HCT116 (cell line): ENCODE measurements at regions not wholly inside any gene's neighbourhood (a gene's known extent, or its start where the extent isn't known, plus 50 kb on each side); places are given as distances from the start of the nearest gene placed in this dataset.
"Not testable (repeated sequence)": the region's sequence is repeated elsewhere in the genome, so short reads cannot be mapped to it uniquely, and the experiment has no call there.

Experiments
- ATAC-seq: fragments of 200-7000 bp; cut with Tn5 transposase; 2 replicates; pipeline ENCODE4 v1.9.1; 2020; ENCODE audit warnings: mild to moderate bottlenecking, moderate library complexity
- BruUV-seq: library from RNA; stranded (reverse); fragments of 400-500 nt; replicated peaks from 2 replicates; lab custom pipeline; 2021; lab: Mats Ljungman, UMichigan
- CTCF ChIA-PET: fragments of 300-600 bp; sonication (Branson Sonifier 250); formaldehyde crosslinking; loops from one replicate; lab custom pipeline; 2021; ENCODE audit warnings: antibody characterized with exemption; lab: Charles Lee
- POLR2A ChIA-PET: fragments of 300-600, 350-600 bp; sonication (Branson Sonifier 250); formaldehyde crosslinking; loops from one replicate; lab custom pipeline; 2021; ENCODE audit warnings: antibody characterized with exemption; lab: Charles Lee
- RAD21 ChIA-PET, 2 experiments: fragments of 300-600 bp; sonication (Branson Sonifier 250); formaldehyde crosslinking; loops; one replicate each; lab custom pipeline; 2023; ENCODE audit warnings: low total read pairs in 2 of 2; ENCODE audit not compliant: uncharacterized antibody in 2 of 2, unreplicated experiment in 2 of 2, low non-redundant PET in 1 of 2; lab: Charles Lee
- DNase-seq: peaks from one replicate; pipeline ENCODE4 v3.0.0-alpha.2; 2010; ENCODE audit warnings: low read depth, low spot score
- H2AFZ ChIP-seq: fragments of 200-600 bp; shearing (Covaris generic), sonication (generic); 2 replicates; pipeline ENCODE4 v1.6.1; 2017; ENCODE audit warnings: low read depth, mixed run types, mixed read lengths, antibody characterized with exemption, low read length; ENCODE audit not compliant: poor library complexity, severe bottlenecking
- H3K27ac ChIP-seq: 2 replicates; pipeline ENCODE4 v1.5.1; 2012; ENCODE audit warnings: low read depth, low read length
- H3K27me3 ChIP-seq: fragments of 200-600 bp; sonication (generic); 2 replicates; pipeline ENCODE4 v1.6.1; 2016; ENCODE audit warnings: mixed run types, low read length, mixed read lengths; ENCODE audit not compliant: insufficient read depth
- H3K36me3 ChIP-seq, 2 experiments: fragments of 200-500 bp in 1 of 2; fragments of 200-600 bp in 1 of 2; sonication (Bioruptor generic) in 1 of 2; sonication (generic) in 1 of 2; 2 replicates each; pipeline versions ENCODE4 v1.5.1 to v1.6.1; 2014 to 2016; ENCODE audit warnings: low read length in 2 of 2, inconsistent platforms in 1 of 2, mixed read lengths in 1 of 2, mixed run types in 1 of 2; ENCODE audit not compliant: insufficient read depth in 2 of 2, control insufficient read depth in 1 of 2
- H3K4me1 ChIP-seq, 2 experiments: fragments of 200-600 bp in 1 of 2; sonication (generic) in 1 of 2; 2 replicates each; pipeline versions ENCODE4 v1.5.1 to v1.6.1; 2012 to 2017; ENCODE audit warnings: low read length in 2 of 2, inconsistent platforms in 1 of 2, mild to moderate bottlenecking in 1 of 2, mixed read lengths in 1 of 2, mixed run types in 1 of 2, moderate library complexity in 1 of 2; ENCODE audit not compliant: insufficient read depth in 2 of 2, control insufficient read depth in 1 of 2
- H3K4me2 ChIP-seq: fragments of 200-600 bp; sonication (generic); 2 replicates; pipeline ENCODE4 v1.6.1; 2017; ENCODE audit warnings: mixed run types, low read length, mixed read lengths
- H3K4me3 ChIP-seq, 2 experiments: fragments of 200-600 bp in 1 of 2; sonication (generic) in 1 of 2; replicated peaks in 1 of 2; 2 replicates each; pipeline ENCODE4 v1.5.1; 2011 to 2016; ENCODE audit warnings: low read length in 2 of 2, control low read depth in 1 of 2, low read depth in 1 of 2, mild to moderate bottlenecking in 1 of 2, mixed read lengths in 1 of 2, mixed run types in 1 of 2
- H3K79me2 ChIP-seq: fragments of 200-600 bp; sonication (generic); 2 replicates; pipeline ENCODE4 v1.6.1; 2017; ENCODE audit warnings: mild to moderate bottlenecking, mixed run types, low read length, moderate library complexity, mixed read lengths; ENCODE audit not compliant: insufficient read depth
- H3K9ac ChIP-seq: fragments of 200-600 bp; sonication (generic); 2 replicates; pipeline ENCODE4 v1.6.1; 2016; ENCODE audit warnings: low read length, mixed read lengths
- H3K9me2 ChIP-seq: fragments of 200-600 bp; sonication (generic), shearing (Covaris generic); 2 replicates; pipeline ENCODE4 v1.6.1; 2017; ENCODE audit warnings: mixed run types, mild to moderate bottlenecking, moderate library complexity; ENCODE audit not compliant: insufficient read depth
- H3K9me3 ChIP-seq, 2 experiments: fragments of 200-500 bp in 1 of 2; fragments of 200-600 bp in 1 of 2; sonication (Bioruptor generic) in 1 of 2; sonication (generic) in 1 of 2; 2 replicates each; pipeline ENCODE4 v1.6.1; 2014 to 2017; ENCODE audit warnings: low read length in 2 of 2, mixed read lengths in 2 of 2, inconsistent platforms in 1 of 2, low read depth in 1 of 2, mild to moderate bottlenecking in 1 of 2, mixed run types in 1 of 2, moderate library complexity in 1 of 2; ENCODE audit not compliant: control insufficient read depth in 1 of 2, insufficient read depth in 1 of 2
- H4K20me1 ChIP-seq: fragments of 200-600 bp; sonication (generic), shearing (Covaris generic); 2 replicates; pipeline ENCODE4 v1.6.1; 2017; ENCODE audit warnings: mixed run types, mild to moderate bottlenecking, moderate library complexity; ENCODE audit not compliant: insufficient read depth
- CTCF ChIP-seq, 3 experiments: fragments of 200-600 bp in 1 of 3; sonication (generic) in 1 of 3; IDR thresholded peaks in 2 of 3; conservative IDR thresholded peaks in 1 of 3; 2 replicates each; pipeline ENCODE4 v1.5.1; 2012 to 2017; ENCODE audit warnings: low read depth in 2 of 3, low read length in 2 of 3, antibody characterized with exemption in 1 of 3, borderline replicate concordance in 1 of 3, control low read depth in 1 of 3, mild to moderate bottlenecking in 1 of 3, mixed read lengths in 1 of 3, mixed run types in 1 of 3, moderate library complexity in 1 of 3; ENCODE audit not compliant: insufficient read depth in 1 of 3
- ELF1 ChIP-seq: IDR thresholded peaks from 2 replicates; pipeline ENCODE4 v1.6.1; 2012; ENCODE audit warnings: low read depth, borderline replicate concordance
- EZH2 ChIP-seq: fragments of 200-600 bp; sonication (generic); IDR thresholded peaks from 2 replicates; pipeline ENCODE4 v1.6.1; 2017; ENCODE audit warnings: antibody characterized with exemption, mixed run types
- FOSL1 ChIP-seq: IDR thresholded peaks from 2 replicates; pipeline ENCODE4 v1.6.1; 2012; ENCODE audit warnings: low read depth
- MAX ChIP-seq: IDR thresholded peaks from 2 replicates; pipeline ENCODE4 v1.6.1; 2012
- POLR2AphosphoS5 ChIP-seq: IDR thresholded peaks from 2 replicates; pipeline ENCODE4 v1.6.1; 2011; ENCODE audit warnings: mild to moderate bottlenecking, low read depth, low read length, moderate library complexity
- SP1 ChIP-seq: IDR thresholded peaks from 2 replicates; pipeline ENCODE4 v1.6.1; 2012; ENCODE audit warnings: low read depth
- TCF7L2 ChIP-seq: IDR thresholded peaks from 2 replicates; pipeline ENCODE4 v1.7.0; 2011; ENCODE audit warnings: borderline replicate concordance, inconsistent platforms; ENCODE audit not compliant: insufficient read depth, insufficient read length; ENCODE audit errors: extremely low read depth
- ZFX ChIP-seq: fragments of 450-650 bp; IDR thresholded peaks from 2 replicates; pipeline ENCODE4 v1.6.1; 2017
- intact Hi-C: fragments of 100-400 bp; cut with micrococcal nuclease; formaldehyde crosslinking; loops from 2 replicates; pipeline ENCODE4 v1.10.0; 2022

GRCh38 chr9:115844433-115844832 lies 309.2 kb upstream of the PAPPA start:
- H3K36me3 ChIP-seq, H3K27ac ChIP-seq, ATAC-seq, H3K9me2 ChIP-seq, H3K9me3 ChIP-seq, H3K4me1 ChIP-seq, CTCF ChIA-PET, H3K4me3 ChIP-seq, BruUV-seq, H3K79me2 ChIP-seq, H3K9ac ChIP-seq, H2AFZ ChIP-seq, H3K4me2 ChIP-seq, POLR2A ChIA-PET, DNase-seq, H4K20me1 ChIP-seq, intact Hi-C loops, RAD21 ChIA-PET: not testable (repeated sequence)
- H3K27me3 ChIP-seq: peaks cover 15% of the 10 kb centered on the region

DNA sequence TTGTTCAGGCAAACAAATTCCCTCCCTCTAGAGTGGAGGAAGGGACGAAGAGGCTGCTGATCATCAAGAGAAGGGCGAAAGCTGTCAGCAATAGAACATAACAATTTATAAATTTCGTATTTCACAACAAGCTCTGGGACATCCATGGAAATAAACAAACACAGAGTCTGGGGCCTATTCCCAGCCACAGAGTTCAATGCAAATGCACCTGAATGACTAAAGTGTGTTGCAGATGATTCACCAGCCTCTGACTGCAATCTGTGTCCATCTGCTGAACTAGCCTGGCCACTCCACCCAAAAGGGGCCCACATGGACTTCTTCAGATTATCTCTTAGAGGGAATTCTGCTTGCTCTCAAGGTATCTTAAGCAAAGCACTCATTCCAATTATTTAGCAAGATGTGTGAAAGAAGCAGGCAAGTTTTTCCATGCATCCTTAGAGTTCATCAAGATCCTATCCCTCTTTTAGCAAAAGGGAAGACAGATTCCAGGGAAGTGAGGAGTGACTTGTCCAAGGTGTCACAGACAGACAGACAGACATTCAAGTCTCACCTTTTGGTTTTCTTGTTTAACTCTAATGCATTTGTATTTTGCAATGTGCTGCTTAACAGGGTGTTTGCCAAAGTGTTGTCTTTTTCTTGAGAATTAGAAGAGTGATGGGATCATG lies 307.8 kb upstream of the PAPPA start:
- H3K4me2 ChIP-seq: no peak overlapping the region
- no peak for ATAC-seq

More for the DNA sequence above, 307.8 kb upstream of the PAPPA start:
- Histone ChIP-seq H3K36me3 (no peaks in the 10 kb centered on the region), H3K4me1 (no peaks in the 10 kb centered on the region), H3K4me3 (no peak overlapping the region), H2AFZ (no peak overlapping the region), H3K9me2 (no peaks in the 10 kb centered on the region), H3K27me3 (peaks cover 18% of the 10 kb centered on the region), H4K20me1 (no peaks in the 10 kb centered on the region), H3K79me2 (no peaks in the 10 kb centered on the region), H3K9ac (no peak overlapping the region), H3K9me3 (no peaks in the 10 kb centered on the region), H3K27ac (no peak overlapping the region)
- CTCF ChIA-PET: no interaction called here
- POLR2A ChIA-PET: no interaction called here
- RAD21 ChIA-PET: no interaction called here
- TF ChIP-seq ZFX (no peak), SP1 (no peak), ELF1 (no peak), EZH2 (no peak), FOSL1 (no peak), POLR2AphosphoS5 (no peak), CTCF (IDR thresholded peaks at IDR 0.05 in 2 of 3, conservative IDR thresholded peaks at IDR 0.05 in 1 of 3; ENCODE audit: borderline replicate concordance in 1 of 3, insufficient read depth in 1 of 3, low read depth in 2 of 3, low read length in 2 of 3) (no peak), TCF7L2 (no peak), MAX (no peak)
- intact Hi-C loops: no loop called here
- no peak for DNase-seq
- no TSS peak for BruUV-seq
